Lower leg skin (tissue), 3 donors: ENCODE measurements at regions not wholly inside any gene's neighbourhood (a gene's known extent, or its start where the extent isn't known, plus 50 kb on each side); places are given as distances from the start of the nearest gene placed in this dataset.

Source experiments
- POLR2A ChIP-seq, 2 donors: fragments of 450-650 bp; IDR thresholded peaks; one replicate each; pipeline ENCODE4 v1.6.1; 2016 to 2017; ENCODE audit warnings: antibody characterized with exemption in 2 of 2, mild to moderate bottlenecking in 1 of 2, moderate library complexity in 1 of 2
- TF ChIP-seq, protein P1 (sequence below), 3 donors: fragments of 450-650 bp; IDR thresholded peaks; one replicate each; pipeline ENCODE4 v1.5.1; 2016; ENCODE audit warnings: antibody characterized with exemption in 3 of 3, mild to moderate bottlenecking in 3 of 3, moderate library complexity in 2 of 3

DNA sequence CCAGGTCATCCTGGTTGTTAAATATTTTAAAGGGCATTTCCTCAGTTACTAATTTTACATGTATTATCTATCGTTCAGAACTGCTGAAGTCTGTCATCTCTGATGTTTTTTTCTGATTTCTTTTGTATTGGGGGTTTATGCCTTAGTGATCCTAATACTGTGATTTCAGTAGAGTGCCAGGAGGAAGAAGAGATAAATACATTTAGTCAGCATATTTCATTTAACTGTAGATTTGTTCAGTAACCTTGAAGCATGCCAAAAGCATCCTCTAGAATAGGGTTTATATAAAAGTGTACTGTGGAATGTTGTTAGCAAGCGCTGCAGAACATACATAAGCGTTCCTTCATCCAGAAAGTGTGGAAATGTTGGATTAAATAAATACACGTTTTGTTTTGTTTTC is 342.3 kb upstream of the DPPA4 start:
- TF ChIP-seq POLR2A (IDR thresholded peaks at IDR 0.05), result no peak
- TF ChIP-seq, protein P1, sequence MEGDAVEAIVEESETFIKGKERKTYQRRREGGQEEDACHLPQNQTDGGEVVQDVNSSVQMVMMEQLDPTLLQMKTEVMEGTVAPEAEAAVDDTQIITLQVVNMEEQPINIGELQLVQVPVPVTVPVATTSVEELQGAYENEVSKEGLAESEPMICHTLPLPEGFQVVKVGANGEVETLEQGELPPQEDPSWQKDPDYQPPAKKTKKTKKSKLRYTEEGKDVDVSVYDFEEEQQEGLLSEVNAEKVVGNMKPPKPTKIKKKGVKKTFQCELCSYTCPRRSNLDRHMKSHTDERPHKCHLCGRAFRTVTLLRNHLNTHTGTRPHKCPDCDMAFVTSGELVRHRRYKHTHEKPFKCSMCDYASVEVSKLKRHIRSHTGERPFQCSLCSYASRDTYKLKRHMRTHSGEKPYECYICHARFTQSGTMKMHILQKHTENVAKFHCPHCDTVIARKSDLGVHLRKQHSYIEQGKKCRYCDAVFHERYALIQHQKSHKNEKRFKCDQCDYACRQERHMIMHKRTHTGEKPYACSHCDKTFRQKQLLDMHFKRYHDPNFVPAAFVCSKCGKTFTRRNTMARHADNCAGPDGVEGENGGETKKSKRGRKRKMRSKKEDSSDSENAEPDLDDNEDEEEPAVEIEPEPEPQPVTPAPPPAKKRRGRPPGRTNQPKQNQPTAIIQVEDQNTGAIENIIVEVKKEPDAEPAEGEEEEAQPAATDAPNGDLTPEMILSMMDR (IDR thresholded peaks at IDR 0.05), result no peak
